ENCODE measurements at regions not wholly inside any gene's neighbourhood (a gene's known extent, or its start where the extent isn't known, plus 50 kb on each side); places are given as distances from the start of the nearest gene placed in this dataset.

DNA sequence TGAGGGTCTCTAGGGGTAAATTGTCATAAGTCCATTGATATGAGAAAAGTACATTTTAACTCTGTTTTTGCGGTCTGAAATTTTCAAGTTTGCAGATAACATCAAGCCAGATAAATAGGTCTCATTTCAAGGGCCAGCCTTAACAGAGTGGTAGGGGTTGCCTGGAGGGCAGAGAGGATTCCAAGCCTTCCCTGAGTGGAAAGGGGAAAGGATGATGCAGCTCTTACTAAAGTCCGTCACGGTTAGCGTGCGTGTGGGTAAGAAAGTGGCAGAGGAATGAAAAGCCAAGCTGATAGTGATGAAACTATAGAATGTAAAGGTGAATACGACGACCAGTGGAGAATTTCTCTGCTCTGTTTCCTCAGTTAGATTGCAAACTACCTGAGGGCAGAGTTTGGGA, 71.6 kb downstream of the ADRA2A start:
- no peaks in the 10 kb centered on the region for H4K20me1 ChIP-seq (ENCODE audit: insufficient read depth)
- H2AFZ ChIP-seq (ENCODE audit: low read depth), result no peak overlapping the region
- H3K4me3 ChIP-seq (IDR thresholded peaks at IDR 0.05; ENCODE audit: insufficient read depth, low read depth, low read length), result no peak overlapping the region
- no peaks in the 10 kb centered on the region for H3K27me3 ChIP-seq (ENCODE audit: insufficient read depth, low read depth)
- TF ChIP-seq, protein P1, sequence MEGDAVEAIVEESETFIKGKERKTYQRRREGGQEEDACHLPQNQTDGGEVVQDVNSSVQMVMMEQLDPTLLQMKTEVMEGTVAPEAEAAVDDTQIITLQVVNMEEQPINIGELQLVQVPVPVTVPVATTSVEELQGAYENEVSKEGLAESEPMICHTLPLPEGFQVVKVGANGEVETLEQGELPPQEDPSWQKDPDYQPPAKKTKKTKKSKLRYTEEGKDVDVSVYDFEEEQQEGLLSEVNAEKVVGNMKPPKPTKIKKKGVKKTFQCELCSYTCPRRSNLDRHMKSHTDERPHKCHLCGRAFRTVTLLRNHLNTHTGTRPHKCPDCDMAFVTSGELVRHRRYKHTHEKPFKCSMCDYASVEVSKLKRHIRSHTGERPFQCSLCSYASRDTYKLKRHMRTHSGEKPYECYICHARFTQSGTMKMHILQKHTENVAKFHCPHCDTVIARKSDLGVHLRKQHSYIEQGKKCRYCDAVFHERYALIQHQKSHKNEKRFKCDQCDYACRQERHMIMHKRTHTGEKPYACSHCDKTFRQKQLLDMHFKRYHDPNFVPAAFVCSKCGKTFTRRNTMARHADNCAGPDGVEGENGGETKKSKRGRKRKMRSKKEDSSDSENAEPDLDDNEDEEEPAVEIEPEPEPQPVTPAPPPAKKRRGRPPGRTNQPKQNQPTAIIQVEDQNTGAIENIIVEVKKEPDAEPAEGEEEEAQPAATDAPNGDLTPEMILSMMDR (conservative IDR thresholded peaks at IDR 0.05; ENCODE audit: low read depth, low read length), result no peak
- H3K79me2 ChIP-seq (ENCODE audit: insufficient read depth, low read depth), result no peaks in the 10 kb centered on the region
- no peak overlapping the region for H3K27ac ChIP-seq
- no peak overlapping the region for H3K4me2 ChIP-seq
- no peak overlapping the region for H3K9ac ChIP-seq
- no peaks in the 10 kb centered on the region for H3K4me1 ChIP-seq (ENCODE audit: low read depth, poor library complexity, severe bottlenecking)
- no peaks in the 10 kb centered on the region for H3K36me3 ChIP-seq (ENCODE audit: insufficient read depth)

DNA sequence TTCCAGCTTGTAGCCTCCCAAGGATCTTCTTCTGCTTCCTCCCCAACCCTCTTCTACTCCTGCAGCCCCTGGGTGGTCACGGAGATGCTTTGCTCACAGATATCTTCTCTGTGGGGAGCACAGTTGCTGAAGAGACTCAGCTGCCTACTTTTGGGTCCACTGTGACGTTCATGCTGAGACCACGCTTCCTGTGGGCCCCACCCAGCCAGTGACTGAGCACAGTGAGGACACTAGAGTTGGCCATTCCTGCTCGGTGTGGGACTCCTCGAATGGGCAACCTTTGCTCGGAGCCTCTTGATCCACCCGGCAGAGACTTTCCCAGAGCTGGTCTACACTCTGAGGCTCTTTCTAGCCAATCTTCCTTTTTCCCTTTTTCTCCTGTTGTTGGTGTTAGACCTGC, 73.9 kb downstream of the ADRA2A start:
- Histone ChIP-seq H3K36me3 (ENCODE audit: insufficient read depth) (no peaks in the 10 kb centered on the region), H3K9ac (no peak overlapping the region), H4K20me1 (ENCODE audit: insufficient read depth) (no peaks in the 10 kb centered on the region), H3K4me3 (IDR thresholded peaks at IDR 0.05; ENCODE audit: insufficient read depth, low read depth, low read length) (no peak overlapping the region), H3K27ac (no peak overlapping the region), H3K4me2 (no peak overlapping the region), H3K79me2 (ENCODE audit: insufficient read depth, low read depth) (no peaks in the 10 kb centered on the region), H3K4me1 (ENCODE audit: low read depth, poor library complexity, severe bottlenecking) (no peaks in the 10 kb centered on the region), H2AFZ (ENCODE audit: low read depth) (no peak overlapping the region), H3K27me3 (ENCODE audit: insufficient read depth, low read depth) (no peaks in the 10 kb centered on the region)
- TF ChIP-seq, protein P1 (conservative IDR thresholded peaks at IDR 0.05; ENCODE audit: low read depth, low read length), result no peak

DNA sequence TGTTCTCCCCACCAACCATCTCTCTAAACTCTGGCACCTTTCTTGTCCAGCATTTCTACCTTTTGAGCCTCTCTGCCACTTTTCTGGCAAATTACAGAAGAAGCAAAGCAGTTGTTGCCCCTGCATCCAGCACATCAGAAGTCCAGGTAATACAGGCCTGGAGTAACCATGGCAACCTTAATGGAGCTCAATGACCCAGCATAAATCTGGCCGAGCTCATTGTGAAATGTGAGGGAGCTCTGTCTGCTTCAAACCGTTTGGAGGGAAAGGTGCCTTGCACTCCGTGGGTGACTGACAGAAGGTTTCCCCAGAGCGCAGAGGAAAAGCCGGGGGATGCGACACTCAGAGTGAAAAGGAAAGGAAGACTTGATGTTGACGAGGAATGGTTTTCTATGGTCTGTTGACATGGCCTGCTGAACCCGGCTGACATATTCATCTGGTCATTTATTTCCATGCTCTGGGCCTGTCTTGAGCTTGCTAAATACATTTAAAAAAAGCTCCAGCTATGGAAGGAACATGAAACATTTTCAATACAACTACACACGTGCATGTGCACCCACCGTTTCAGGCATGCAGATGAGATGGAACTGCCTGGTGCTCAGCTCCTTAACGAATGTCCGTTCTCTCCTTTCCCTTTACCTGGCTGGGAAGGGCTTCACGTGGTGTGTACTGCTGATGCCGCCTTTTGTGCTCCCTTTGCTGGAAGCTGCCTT, 74.9 kb downstream of the ADRA2A start:
- Histone ChIP-seq H3K4me3 (IDR thresholded peaks at IDR 0.05; ENCODE audit: insufficient read depth, low read depth, low read length) (no peak overlapping the region), H4K20me1 (ENCODE audit: insufficient read depth) (no peaks in the 10 kb centered on the region), H3K36me3 (ENCODE audit: insufficient read depth) (no peaks in the 10 kb centered on the region), H3K9ac (no peak overlapping the region), H3K79me2 (ENCODE audit: insufficient read depth, low read depth) (no peaks in the 10 kb centered on the region), H3K27me3 (ENCODE audit: insufficient read depth, low read depth) (no peaks in the 10 kb centered on the region), H2AFZ (ENCODE audit: low read depth) (no peak overlapping the region), H3K4me1 (ENCODE audit: low read depth, poor library complexity, severe bottlenecking) (no peaks in the 10 kb centered on the region), H3K27ac (no peak overlapping the region), H3K4me2 (no peak overlapping the region)
- TF ChIP-seq, protein P1 (conservative IDR thresholded peaks at IDR 0.05; ENCODE audit: low read depth, low read length), result no peak

DNA sequence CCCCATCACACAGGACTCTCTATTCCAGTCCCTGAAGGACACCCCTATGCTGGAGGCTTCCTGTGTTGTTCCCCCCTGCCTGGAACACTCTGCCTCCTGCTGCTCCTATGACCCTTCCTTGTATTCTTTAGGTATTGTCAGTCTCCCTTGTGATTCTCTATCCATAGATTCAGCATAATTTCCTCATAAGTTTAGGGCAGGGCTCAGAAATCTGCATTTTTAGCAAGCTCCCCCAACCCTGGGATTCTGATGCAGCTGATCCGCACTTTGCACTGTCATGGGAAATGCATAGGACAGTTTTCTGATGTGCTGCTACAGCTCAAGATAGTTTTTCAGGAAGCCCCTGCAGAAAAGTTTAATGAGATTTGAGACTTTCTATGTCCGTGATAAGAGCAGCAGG, 79.9 kb downstream of the ADRA2A start:
- no peaks in the 10 kb centered on the region for H3K4me1 ChIP-seq (ENCODE audit: low read depth, poor library complexity, severe bottlenecking)
- H3K4me2 ChIP-seq, result no peak overlapping the region
- TF ChIP-seq, protein P1 (conservative IDR thresholded peaks at IDR 0.05; ENCODE audit: low read depth, low read length), result no peak
- H3K27ac ChIP-seq, result no peak overlapping the region
- no peak overlapping the region for H3K4me3 ChIP-seq (IDR thresholded peaks at IDR 0.05; ENCODE audit: insufficient read depth, low read depth, low read length)
- no peak overlapping the region for H3K9ac ChIP-seq
- no peaks in the 10 kb centered on the region for H3K36me3 ChIP-seq (ENCODE audit: insufficient read depth)
- no peaks in the 10 kb centered on the region for H3K27me3 ChIP-seq (ENCODE audit: insufficient read depth, low read depth)
- H3K79me2 ChIP-seq (ENCODE audit: insufficient read depth, low read depth), result no peaks in the 10 kb centered on the region
- H2AFZ ChIP-seq (ENCODE audit: low read depth), result no peak overlapping the region
- H4K20me1 ChIP-seq (ENCODE audit: insufficient read depth), result no peaks in the 10 kb centered on the region

All from KMS-11 (cell line).